Esophagus squamous epithelium (tissue), 5 donors: ENCODE measurements at regions not wholly inside any gene's neighbourhood (a gene's known extent, or its start where the extent isn't known, plus 50 kb on each side); places are given as distances from the start of the nearest gene placed in this dataset.

ENCODE experiments used
- DNase-seq: peaks from one replicate; lab custom pipeline; 2025; lab: John Stamatoyannopoulos, UW
- H3K27ac ChIP-seq, 4 donors: fragments of 200-600 bp; sonication (generic); one replicate each; pipeline ENCODE4 v1.5.1; 2016 to 2019; ENCODE audit warnings: mild to moderate bottlenecking in 1 of 4
- H3K27me3 ChIP-seq, 4 donors: fragments of 200-600 bp; sonication (generic); 1 replicate in 3 of 4; 2 replicates in 1 of 4; pipeline versions ENCODE4 v1.5.1 to v1.6.0; 2017 to 2021; ENCODE audit warnings: antibody characterized with exemption in 1 of 4
- H3K36me3 ChIP-seq, 3 donors: fragments of 200-600 bp; sonication (generic); one replicate each; pipeline ENCODE4 v1.5.1; 2016 to 2019
- H3K4me1 ChIP-seq, 3 donors: fragments of 200-600 bp; sonication (generic); one replicate each; pipeline ENCODE4 v1.5.1; 2017 to 2019
- H3K4me3 ChIP-seq, 4 donors: fragments of 200-600 bp; sonication (generic); 1 replicate in 3 of 4; 2 replicates in 1 of 4; pipeline ENCODE4 v1.5.1; 2016 to 2019; ENCODE audit warnings: mild to moderate bottlenecking in 2 of 4, moderate library complexity in 1 of 4
- H3K9me3 ChIP-seq, 3 donors: fragments of 200-600 bp; sonication (generic); one replicate each; pipeline ENCODE4 v1.5.1; 2016 to 2019
- CTCF ChIP-seq, 6 experiments: fragments of 450-650 bp in 4 of 6; fragments of 200-600 bp in 2 of 6; sonication (generic) in 2 of 6; IDR thresholded peaks; one replicate each; pipeline ENCODE4 v1.5.1; 2016 to 2019; ENCODE audit warnings: antibody characterized with exemption in 6 of 6, mild to moderate bottlenecking in 4 of 6, moderate library complexity in 4 of 6
- POLR2A ChIP-seq, 4 donors: fragments of 450-650 bp; IDR thresholded peaks; one replicate each; pipeline ENCODE4 v1.6.1; 2017; ENCODE audit warnings: antibody characterized with exemption in 4 of 4, mild to moderate bottlenecking in 4 of 4, moderate library complexity in 3 of 4
- WGBS, 2 donors: methylation state at CpG; one replicate each; pipeline ENCODE4 v1.1.5; 2018; 5-methylcytosine and 5-hydroxymethylcytosine counted together
- intact Hi-C: fragments of 100-400 bp; cut with DNase I; formaldehyde crosslinking; loops from one replicate; pipeline ENCODE4 v1.15.0; 2022
- donor health status: DM: yes; HTN: yes; CAD: no.

DNA sequence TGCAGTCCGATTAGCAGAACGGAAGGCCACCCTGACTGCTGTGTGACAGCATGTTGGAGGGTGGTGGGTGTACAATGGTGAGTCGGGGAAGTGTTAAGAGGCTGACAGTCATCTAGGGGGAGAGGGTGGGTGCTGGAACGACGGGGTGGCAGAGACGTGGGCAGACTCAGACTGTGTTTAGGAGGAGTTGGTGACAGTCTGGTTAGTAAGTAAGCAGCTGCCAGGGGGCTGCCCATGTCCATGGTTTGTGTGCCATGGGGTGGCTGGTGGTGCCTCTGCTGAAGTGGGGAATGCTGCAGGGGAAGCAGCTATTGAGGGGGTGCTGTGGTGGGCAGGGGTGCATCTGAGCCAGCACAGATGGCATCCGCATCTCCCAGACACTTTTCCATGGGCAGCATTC lies 51.3 kb upstream of the BOD1 start:
- H3K4me1 ChIP-seq = peaks cover 0 to 20% (median 11%) of the 10 kb centered on the region in 3 donors
- WGBS, 2 donors = 74 to 94% methylated on average over 7 of the region's 7 CpGs
- no peaks in the 10 kb centered on the region for H3K9me3 ChIP-seq
- H3K4me3 ChIP-seq = no peak overlapping the region
- intact Hi-C loops = no loop called here
- peaks cover 0 to 17% (median 0%) of the 10 kb centered on the region in 4 donors for H3K27me3 ChIP-seq
- no peak for DNase-seq
- H3K36me3 ChIP-seq = no peaks in the 10 kb centered on the region
- no peak for TF ChIP-seq POLR2A (IDR thresholded peaks at IDR 0.05)
- no peak for TF ChIP-seq CTCF (IDR thresholded peaks at IDR 0.05)
- no peak overlapping the region for H3K27ac ChIP-seq

GRCh38 chr5:173668245-173668800 lies 51.9 kb upstream of the BOD1 start:
- no peak overlapping the region for H3K4me3 ChIP-seq
- DNase-seq = no peak
- peaks cover 0 to 23% (median 0%) of the 10 kb centered on the region in 4 donors for H3K27me3 ChIP-seq
- WGBS, 2 donors = 84 to 94% methylated on average over 2 of the region's 2 CpGs
- no peaks in the 10 kb centered on the region for H3K36me3 ChIP-seq
- TF ChIP-seq POLR2A (IDR thresholded peaks at IDR 0.05) (no peak), CTCF (IDR thresholded peaks at IDR 0.05) (no peak)
- no peaks in the 10 kb centered on the region for H3K9me3 ChIP-seq
- no peak overlapping the region for H3K27ac ChIP-seq
- intact Hi-C loops = no loop called here
- peaks cover 0 to 20% (median 11%) of the 10 kb centered on the region in 3 donors for H3K4me1 ChIP-seq

GRCh38 chr5:173668910-173669309 lies 52.5 kb upstream of the BOD1 start:
- no peak for TF ChIP-seq CTCF (IDR thresholded peaks at IDR 0.05)
- TF ChIP-seq POLR2A (IDR thresholded peaks at IDR 0.05) = no peak
- intact Hi-C loops = no loop called here
- Histone ChIP-seq H3K4me1 (peaks cover 0 to 20% (median 11%) of the 10 kb centered on the region in 3 donors), H3K36me3 (no peaks in the 10 kb centered on the region), H3K4me3 (no peak overlapping the region), H3K9me3 (no peaks in the 10 kb centered on the region), H3K27me3 (peaks cover 0 to 28% (median 0%) of the 10 kb centered on the region in 4 donors), H3K27ac (no peak overlapping the region)
- DNase-seq = no peak
- 82 to 89% methylated on average over 3 to 5 of the region's 5 CpGs for WGBS, 2 donors

DNA sequence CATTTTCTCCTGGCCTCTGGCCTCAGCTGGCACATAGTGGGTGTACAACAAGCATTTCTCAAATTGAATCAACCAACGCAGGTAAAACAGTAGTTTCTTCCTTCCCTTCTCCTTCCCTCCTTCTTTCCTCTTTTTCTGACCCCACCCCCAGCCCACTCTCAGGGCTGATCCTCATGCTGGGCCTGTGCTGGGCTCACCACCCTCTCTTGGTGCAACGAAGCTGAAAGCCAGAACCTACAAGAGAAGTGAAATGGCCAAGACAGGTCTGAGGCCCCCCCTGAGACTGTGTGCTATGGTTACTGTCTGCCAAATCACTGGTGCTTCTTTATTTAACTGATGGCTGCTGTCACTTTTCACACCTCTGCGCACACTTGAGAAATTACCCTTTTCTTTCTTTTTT lies 53.0 kb upstream of the BOD1 start:
- H3K9me3 ChIP-seq = no peaks in the 10 kb centered on the region
- H3K27ac ChIP-seq = no peak overlapping the region
- H3K4me3 ChIP-seq = no peak overlapping the region
- no peaks in the 10 kb centered on the region for H3K36me3 ChIP-seq
- H3K27me3 ChIP-seq = peaks cover 0 to 31% (median 0%) of the 10 kb centered on the region in 4 donors
- WGBS, 2 donors = 54 to 63% methylated on average over 3 of the region's 3 CpGs
- DNase-seq = no peak
- TF ChIP-seq POLR2A (IDR thresholded peaks at IDR 0.05) (no peak), CTCF (IDR thresholded peaks at IDR 0.05) (no peak)
- peaks cover 0 to 20% (median 11%) of the 10 kb centered on the region in 3 donors for H3K4me1 ChIP-seq
- intact Hi-C loops = no loop called here

DNA sequence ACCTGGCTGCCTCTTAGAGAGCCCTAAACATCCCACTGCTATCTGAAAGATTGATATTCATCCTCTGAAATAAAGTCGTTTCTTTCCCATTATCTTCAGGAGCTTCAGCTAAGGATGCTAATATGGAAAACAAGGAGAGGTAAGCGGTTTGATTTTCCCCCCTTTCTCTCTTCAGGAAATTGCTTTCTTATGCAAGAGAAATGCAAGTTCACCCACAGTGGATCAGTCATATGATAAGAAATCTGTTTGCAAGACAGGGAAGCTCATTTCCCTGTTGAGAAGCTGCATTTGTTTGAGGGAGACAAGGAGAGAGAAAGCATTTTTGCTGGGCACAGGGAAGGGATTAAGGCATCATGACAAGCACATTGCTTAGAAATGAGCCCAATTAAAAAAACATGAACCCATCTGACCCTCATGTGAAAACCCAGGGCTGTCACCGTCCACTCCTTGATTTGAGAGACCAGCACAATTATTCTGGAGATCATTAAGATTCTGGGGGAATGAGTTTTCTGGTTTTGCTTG lies 53.7 kb upstream of the BOD1 start:
- H3K4me3 ChIP-seq = peak overlapping the region in 1 of 4 donors; percentile 29
- TF ChIP-seq POLR2A (IDR thresholded peaks at IDR 0.05) (no peak), CTCF (IDR thresholded peaks at IDR 0.05) (no peak)
- H3K9me3 ChIP-seq = peaks cover 0 to 6% (median 2%) of the 10 kb centered on the region in 3 donors
- intact Hi-C loops = no loop called here
- peaks cover 0 to 36% (median 0%) of the 10 kb centered on the region in 4 donors for H3K27me3 ChIP-seq
- WGBS, 2 donors = 52 to 54% methylated on average over 3 of the region's 3 CpGs
- H3K27ac ChIP-seq = peak overlapping the region in 2 of 4 donors; percentile 11 to 58
- no peak for DNase-seq
- peaks cover 0 to 20% (median 11%) of the 10 kb centered on the region in 3 donors for H3K4me1 ChIP-seq
- H3K36me3 ChIP-seq = no peaks in the 10 kb centered on the region
